Keratinocyte (primary cell): ENCODE measurements at regions not wholly inside any gene's neighbourhood (a gene's known extent, or its start where the extent isn't known, plus 50 kb on each side); places are given as distances from the start of the nearest gene placed in this dataset.

Source experiments
- DNase-seq: peaks from one replicate; pipeline ENCODE4 v3.0.0-alpha.2; 2011; ENCODE audit warnings: low read depth, missing footprints, low spot score
- FAIRE-seq: peaks from 2 replicates; lab custom pipeline; 2011; peaks lifted over from hg19 to GRCh38; lab: Jason Lieb, UNC
- H2AFZ ChIP-seq: 2 replicates; pipeline ENCODE4 v1.6.0; 2012; ENCODE audit warnings: low read length, control low read depth, inconsistent platforms; ENCODE audit not compliant: control insufficient read depth
- H3K27ac ChIP-seq: 2 replicates; pipeline ENCODE4 v1.5.1; 2011; ENCODE audit warnings: low read length; ENCODE audit not compliant: control insufficient read depth, insufficient read depth
- H3K27me3 ChIP-seq: 3 replicates; pipeline ENCODE4 v1.6.0; 2011; ENCODE audit warnings: low read length; ENCODE audit not compliant: control insufficient read depth, insufficient read depth; ENCODE audit errors: extremely low read depth
- H3K36me3 ChIP-seq, 2 experiments: 2 replicates in 1 of 2; 3 replicates in 1 of 2; pipeline ENCODE4 v1.5.1; 2011; ENCODE audit warnings: low read length in 2 of 2, mild to moderate bottlenecking in 1 of 2; ENCODE audit not compliant: control insufficient read depth in 2 of 2, insufficient read depth in 2 of 2; ENCODE audit errors: extremely low read depth in 1 of 2
- H3K4me1 ChIP-seq: 3 replicates; pipeline ENCODE4 v1.5.1; 2011; ENCODE audit warnings: low read length; ENCODE audit not compliant: control insufficient read depth, insufficient read depth; ENCODE audit errors: extremely low read depth
- H3K4me2 ChIP-seq: 3 replicates; pipeline ENCODE4 v1.6.0; 2011; ENCODE audit warnings: low read depth, low read length; ENCODE audit not compliant: control insufficient read depth, insufficient read depth; ENCODE audit errors: extremely low read depth
- H3K4me3 ChIP-seq, 3 experiments: fragments of 200-600 bp in 1 of 3; sonication (generic) in 1 of 3; 2 replicates in 2 of 3; 3 replicates in 1 of 3; pipeline ENCODE4 v1.5.1; 2011 to 2016; ENCODE audit warnings: low read length in 3 of 3, mild to moderate bottlenecking in 3 of 3, control low read depth in 2 of 3, inconsistent platforms in 1 of 3, low read depth in 1 of 3, mixed read lengths in 1 of 3, mixed run types in 1 of 3, moderate library complexity in 1 of 3; ENCODE audit not compliant: control insufficient read depth in 2 of 3, insufficient read depth in 2 of 3; ENCODE audit errors: extremely low read depth in 1 of 3
- H3K79me2 ChIP-seq: 2 replicates; pipeline ENCODE4 v1.6.0; 2012; ENCODE audit warnings: low read length; ENCODE audit not compliant: control insufficient read depth, insufficient read depth
- H3K9ac ChIP-seq: 3 replicates; pipeline ENCODE4 v1.6.0; 2011; ENCODE audit warnings: low read length; ENCODE audit not compliant: control insufficient read depth, insufficient read depth; ENCODE audit errors: extremely low read depth
- H3K9me1 ChIP-seq: 3 replicates; pipeline ENCODE4 v1.6.0; 2011; ENCODE audit warnings: low read length; ENCODE audit not compliant: control insufficient read depth, insufficient read depth; ENCODE audit errors: extremely low read depth
- H3K9me3 ChIP-seq: 2 replicates; pipeline ENCODE4 v1.5.1; 2012; ENCODE audit warnings: low read depth, low read length; ENCODE audit not compliant: control insufficient read depth
- H4K20me1 ChIP-seq: 3 replicates; pipeline ENCODE4 v1.6.0; 2011; ENCODE audit warnings: low read length; ENCODE audit not compliant: control insufficient read depth, insufficient read depth; ENCODE audit errors: extremely low read depth
- CTCF ChIP-seq, 3 experiments: IDR thresholded peaks in 1 of 3; conservative IDR thresholded peaks in 1 of 3; optimal IDR thresholded peaks in 1 of 3; 2 replicates in 2 of 3; 3 replicates in 1 of 3; pipeline versions ENCODE3 to v1.5.1; 2011; ENCODE audit warnings: low read length in 3 of 3, mild to moderate bottlenecking in 3 of 3, moderate library complexity in 2 of 3, control low read depth in 1 of 3, inconsistent platforms in 1 of 3; ENCODE audit not compliant: insufficient read depth in 2 of 3; ENCODE audit errors: extremely low read depth in 1 of 3
- EZH2 ChIP-seq: IDR thresholded peaks from one replicate; pipeline ENCODE4 v1.6.1; 2012; ENCODE audit warnings: inconsistent platforms, mild to moderate bottlenecking, low read length, moderate library complexity
- dilution Hi-C: fragments of 300-500 bp; cut with MboI; formaldehyde crosslinking; loops from one replicate; pipeline ENCODE4 v1.7.0; 2020; ENCODE audit warnings: low sequenced_read_pairs; ENCODE audit not compliant: extremely low pct_ligation_motif_present

GRCh38 chr10:30558411-30558810 is 71.1 kb downstream of the LYZL2 start:
- H2AFZ ChIP-seq, result no peak overlapping the region
- H3K4me2 ChIP-seq, result no peak overlapping the region
- no peaks in the 10 kb centered on the region for H3K9me1 ChIP-seq
- H3K27me3 ChIP-seq, result no peaks in the 10 kb centered on the region
- TF ChIP-seq EZH2, result no peak
- DNase-seq (no peak), FAIRE-seq (no peak)
- no peaks in the 10 kb centered on the region for H3K36me3 ChIP-seq
- H3K4me1 ChIP-seq, result peaks cover 25% of the 10 kb centered on the region
- no peak overlapping the region for H3K9ac ChIP-seq
- H3K27ac ChIP-seq, result no peak overlapping the region
- dilution Hi-C loops, result no loop called here
- H4K20me1 ChIP-seq, result no peaks in the 10 kb centered on the region
- H3K79me2 ChIP-seq, result no peaks in the 10 kb centered on the region
- H3K9me3 ChIP-seq, result no peaks in the 10 kb centered on the region
- no peak overlapping the region for H3K4me3 ChIP-seq

- Histone ChIP-seq H3K27me3 (no peaks in the 10 kb centered on the region), H3K36me3 (no peaks in the 10 kb centered on the region), H3K27ac (no peak overlapping the region), H3K9me3 (no peaks in the 10 kb centered on the region), H3K9me1 (no peaks in the 10 kb centered on the region), H4K20me1 (no peaks in the 10 kb centered on the region), H3K9ac (no peak overlapping the region), H3K79me2 (no peaks in the 10 kb centered on the region), H3K4me3 (no peak overlapping the region), H3K4me1 (peaks cover 20% of the 10 kb centered on the region), H2AFZ (no peak overlapping the region), H3K4me2 (no peak overlapping the region)
- DNase-seq (no peak), FAIRE-seq (peak; percentile 36)
- TF ChIP-seq CTCF (optimal IDR thresholded peaks at IDR 0.05 in 1 of 3, IDR thresholded peaks at IDR 0.05 in 1 of 3, conservative IDR thresholded peaks at IDR 0.05 in 1 of 3; ENCODE audit: extremely low read depth in 1 of 3, insufficient read depth in 2 of 3, low read length in 3 of 3), result no peak
- TF ChIP-seq EZH2, result no peak
- dilution Hi-C loops, result no loop called here
These were observed 71.7 kb downstream of the LYZL2 start for GRCh38 chr10:30557884-30558283.

- no peaks in the 10 kb centered on the region for H3K36me3 ChIP-seq
- H4K20me1 ChIP-seq, result no peaks in the 10 kb centered on the region
- DNase-seq (no peak), FAIRE-seq (no peak)
- no peak overlapping the region for H3K9ac ChIP-seq
- no peak overlapping the region for H3K27ac ChIP-seq
- H3K4me1 ChIP-seq, result peaks cover 14% of the 10 kb centered on the region
- H3K4me2 ChIP-seq, result no peak overlapping the region
- no peak overlapping the region for H2AFZ ChIP-seq
- no peaks in the 10 kb centered on the region for H3K9me1 ChIP-seq
- dilution Hi-C loops, result no loop called here
- H3K27me3 ChIP-seq, result no peaks in the 10 kb centered on the region
- H3K9me3 ChIP-seq, result no peaks in the 10 kb centered on the region
- TF ChIP-seq EZH2, result no peak
- TF ChIP-seq CTCF (optimal IDR thresholded peaks at IDR 0.05 in 1 of 3, IDR thresholded peaks at IDR 0.05 in 1 of 3, conservative IDR thresholded peaks at IDR 0.05 in 1 of 3; ENCODE audit: extremely low read depth in 1 of 3, insufficient read depth in 2 of 3, low read length in 3 of 3), result no peak
- H3K79me2 ChIP-seq, result no peaks in the 10 kb centered on the region
- no peak overlapping the region for H3K4me3 ChIP-seq
These were observed 73.4 kb downstream of the LYZL2 start for GRCh38 chr10:30556189-30556588.
